CD4-positive, alpha-beta memory T cell (primary cell): ENCODE measurements at regions not wholly inside any gene's neighbourhood (a gene's known extent, or its start where the extent isn't known, plus 50 kb on each side); places are given as distances from the start of the nearest gene placed in this dataset.
"Not testable (repeated sequence)": the region's sequence is repeated elsewhere in the genome, so short reads cannot be mapped to it uniquely, and the experiment has no call there.

Experiments
- CTCF ChIA-PET: fragments of 350-600 bp; sonication (Branson Sonifier 250); formaldehyde crosslinking; loops from one replicate; lab custom pipeline; 2021; ENCODE audit warnings: inconsistent platforms; ENCODE audit not compliant: partially characterized antibody; lab: Charles Lee
- POLR2A ChIA-PET: fragments of 350-600 bp; sonication (Branson Sonifier 250); formaldehyde crosslinking; loops from one replicate; lab custom pipeline; 2021; ENCODE audit not compliant: partially characterized antibody; lab: Charles Lee
- DNase-seq, 5 donors: peaks; one replicate each; pipeline versions ENCODE4 v3.0.0 to v3.0.0-alpha.2; 2020 to 2022; ENCODE audit warnings: mixed read lengths in 1 of 5
- H3K27ac ChIP-seq: one replicate; pipeline ENCODE4 v1.7.0; 2013; ENCODE audit warnings: low read depth, low read length
- H3K27me3 ChIP-seq: 2 replicates; pipeline ENCODE4 v1.7.0; 2013; ENCODE audit warnings: mild to moderate bottlenecking, low read length, moderate library complexity; ENCODE audit not compliant: insufficient read depth
- H3K36me3 ChIP-seq: 2 replicates; pipeline ENCODE4 v1.7.0; 2013; ENCODE audit warnings: mild to moderate bottlenecking, low read length, moderate library complexity; ENCODE audit not compliant: insufficient read depth
- H3K4me1 ChIP-seq: 2 replicates; pipeline ENCODE4 v1.7.0; 2013; ENCODE audit warnings: mild to moderate bottlenecking, low read length, moderate library complexity; ENCODE audit not compliant: insufficient read depth
- H3K4me3 ChIP-seq, 2 donors: one replicate each; pipeline ENCODE4 v1.7.0; 2013; ENCODE audit warnings: low read length in 2 of 2, mild to moderate bottlenecking in 1 of 2
- H3K9me3 ChIP-seq, 2 donors: one replicate each; pipeline ENCODE4 v1.7.0; 2013; ENCODE audit warnings: low read length in 2 of 2, control low read depth in 1 of 2; ENCODE audit not compliant: control insufficient read depth in 1 of 2
- H3K27ac Mint-ChIP-seq, 7 donors: one replicate each; pipeline ENCODE4 v1.8.0; 2020 to 2021; ENCODE audit warnings: mixed read lengths in 7 of 7, mild to moderate bottlenecking in 6 of 7, inconsistent platforms in 3 of 7, moderate library complexity in 3 of 7
- H3K27me3 Mint-ChIP-seq, 2 donors: one replicate each; pipeline ENCODE4 v1.8.0; 2020 to 2021; ENCODE audit warnings: mixed read lengths in 2 of 2
- H3K36me3 Mint-ChIP-seq, 2 donors: one replicate each; pipeline ENCODE4 v1.8.0; 2020 to 2021; ENCODE audit warnings: mixed read lengths in 2 of 2, inconsistent platforms in 1 of 2, mild to moderate bottlenecking in 1 of 2
- H3K4me1 Mint-ChIP-seq, 4 donors: one replicate each; pipeline ENCODE4 v1.8.0; 2020 to 2021; ENCODE audit warnings: mixed read lengths in 4 of 4, mild to moderate bottlenecking in 1 of 4
- H3K4me3 Mint-ChIP-seq, 8 donors: one replicate each; pipeline ENCODE4 v1.8.0; 2020 to 2021; ENCODE audit warnings: mixed read lengths in 8 of 8, mild to moderate bottlenecking in 7 of 8, moderate library complexity in 6 of 8, inconsistent platforms in 3 of 8
- H3K9me3 Mint-ChIP-seq, 8 donors: one replicate each; pipeline ENCODE4 v1.8.0; 2020 to 2021; ENCODE audit warnings: mixed read lengths in 8 of 8, mild to moderate bottlenecking in 5 of 8, inconsistent platforms in 3 of 8, moderate library complexity in 1 of 8
- intact Hi-C: fragments of 100-400 bp; cut with micrococcal nuclease; formaldehyde crosslinking; loops from one replicate; pipeline ENCODE4 v1.15.1; 2023

DNA sequence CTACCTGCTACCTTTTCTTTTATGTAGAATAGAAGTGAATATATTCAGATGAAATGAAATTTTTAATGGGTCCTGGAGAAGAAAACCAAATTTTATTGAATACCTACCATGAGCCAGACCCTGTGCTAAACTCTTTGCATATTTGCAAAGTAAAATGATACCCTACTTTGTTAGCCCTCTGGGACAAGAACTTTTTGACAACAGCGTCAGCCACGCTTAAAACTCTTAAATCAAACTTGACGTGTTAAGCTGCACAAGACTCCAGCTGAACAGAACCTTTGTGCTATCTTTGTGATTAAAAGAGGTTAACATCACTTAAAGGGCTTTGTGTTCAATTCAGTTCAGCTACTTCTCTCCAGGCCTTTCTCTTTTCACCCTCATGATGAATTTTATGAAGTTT lies 316.5 kb downstream of the MEX3B start:
- peaks cover 0 to 9% (median 0%) of the 10 kb centered on the region in 8 donors for H3K9me3 Mint-ChIP-seq
- H3K4me3 ChIP-seq = no peak overlapping the region

DNA sequence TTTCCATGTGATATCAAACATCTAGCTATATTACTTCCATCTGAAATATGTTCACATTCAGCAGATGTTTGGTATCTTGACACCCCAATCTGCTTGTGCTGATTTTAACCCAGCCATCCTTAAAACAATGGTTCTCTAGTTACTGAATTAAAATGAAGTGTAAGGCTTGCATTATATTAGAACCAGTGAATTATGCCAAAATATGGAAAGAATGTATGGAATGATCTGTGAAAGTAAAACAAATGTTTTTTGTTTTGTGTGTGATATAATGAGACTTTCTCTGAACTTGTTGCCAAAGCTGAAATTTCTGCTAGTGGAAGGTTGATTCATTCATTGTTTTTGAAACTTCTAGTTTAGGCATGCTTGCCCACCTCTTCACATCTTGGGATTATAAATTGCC lies 317.1 kb downstream of the MEX3B start:
- POLR2A ChIA-PET = no interaction called here
- Mint-ChIP-seq H3K27ac (no peak overlapping the region), H3K9me3 (peaks cover 0 to 9% (median 0%) of the 10 kb centered on the region in 8 donors), H3K4me3 (no peak overlapping the region), H3K4me1 (no peaks in the 10 kb centered on the region), H3K27me3 (peaks cover 0 to 5% of the 10 kb centered on the region in 2 donors), H3K36me3 (no peaks in the 10 kb centered on the region)
- H3K27me3 ChIP-seq = no peaks in the 10 kb centered on the region
- intact Hi-C loops = no loop called here
- DNase-seq = no peak
- H3K27ac ChIP-seq = no peak overlapping the region
- no peaks in the 10 kb centered on the region for H3K36me3 ChIP-seq
- no peaks in the 10 kb centered on the region for H3K4me1 ChIP-seq
- H3K9me3 ChIP-seq = no peaks in the 10 kb centered on the region
- CTCF ChIA-PET = no interaction called here
- no peak overlapping the region for H3K4me3 ChIP-seq

More for the DNA sequence above, 316.5 kb downstream of the MEX3B start:
- Mint-ChIP-seq H3K27ac (no peak overlapping the region), H3K36me3 (no peaks in the 10 kb centered on the region), H3K4me3 (no peak overlapping the region), H3K27me3 (peaks cover 0 to 5% of the 10 kb centered on the region in 2 donors), H3K4me1 (no peaks in the 10 kb centered on the region)
- ChIA-PET CTCF (no interaction called here), POLR2A (no interaction called here)
- H3K4me1 ChIP-seq = no peaks in the 10 kb centered on the region
- intact Hi-C loops = no loop called here
- no peaks in the 10 kb centered on the region for H3K36me3 ChIP-seq
- no peaks in the 10 kb centered on the region for H3K9me3 ChIP-seq
- no peaks in the 10 kb centered on the region for H3K27me3 ChIP-seq
- DNase-seq = no peak
- H3K27ac ChIP-seq = no peak overlapping the region

DNA sequence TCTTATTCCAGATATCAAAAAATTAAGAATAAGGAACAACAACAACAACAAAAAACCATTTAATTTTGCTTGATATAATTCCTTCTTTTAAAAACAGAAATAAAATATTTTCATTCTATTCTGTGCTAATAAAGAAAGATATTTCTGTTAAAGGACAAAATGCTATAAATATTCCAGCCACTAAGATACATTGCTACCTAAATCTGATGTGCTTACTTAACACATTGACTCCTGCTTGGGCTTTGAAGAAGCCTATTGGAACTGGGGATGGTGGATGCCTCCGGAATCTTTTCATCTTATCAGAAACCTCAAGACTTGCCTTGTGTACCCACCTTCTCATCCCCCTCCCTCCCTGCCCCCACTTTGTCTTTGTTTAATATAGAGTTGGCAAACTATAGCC lies 320.2 kb downstream of the MEX3B start:
- Histone ChIP-seq H3K9me3 (no peaks in the 10 kb centered on the region), H3K4me1 (no peaks in the 10 kb centered on the region), H3K27ac (no peak overlapping the region), H3K27me3 (no peaks in the 10 kb centered on the region), H3K4me3 (no peak overlapping the region), H3K36me3 (no peaks in the 10 kb centered on the region)
- intact Hi-C loops = no loop called here
- ChIA-PET POLR2A (no interaction called here), CTCF (no interaction called here)
- Mint-ChIP-seq H3K4me1 (no peaks in the 10 kb centered on the region), H3K36me3 (no peaks in the 10 kb centered on the region), H3K4me3 (no peak overlapping the region), H3K27ac (no peak overlapping the region), H3K27me3 (peaks cover 0 to 5% of the 10 kb centered on the region in 2 donors), H3K9me3 (peaks cover 0 to 9% (median 3%) of the 10 kb centered on the region in 8 donors)
- no peak for DNase-seq

DNA sequence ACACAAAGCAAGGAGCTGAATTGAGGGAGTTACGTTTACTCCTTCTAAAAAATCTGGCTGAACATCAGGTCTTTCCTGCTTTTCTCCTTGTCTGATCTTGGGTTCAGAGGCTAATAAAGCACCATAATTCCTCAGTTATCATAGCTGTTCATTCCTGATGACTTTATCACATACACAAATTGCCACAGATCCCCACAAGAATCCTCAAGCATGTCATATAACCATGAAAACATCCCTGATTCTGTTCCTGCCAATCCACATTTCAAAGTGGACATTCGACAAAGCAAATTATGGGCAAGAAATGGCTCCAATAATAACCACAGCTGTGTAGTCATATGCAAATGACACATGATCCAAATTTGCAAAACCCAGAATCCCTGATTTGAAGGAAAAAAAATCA lies 321.3 kb downstream of the MEX3B start:
- intact Hi-C loops = no loop called here
- Histone ChIP-seq H3K36me3 (no peaks in the 10 kb centered on the region), H3K4me1 (no peaks in the 10 kb centered on the region), H3K9me3 (no peaks in the 10 kb centered on the region), H3K4me3 (no peak overlapping the region), H3K27ac (no peak overlapping the region), H3K27me3 (no peaks in the 10 kb centered on the region)
- no peaks in the 10 kb centered on the region for H3K4me1 Mint-ChIP-seq
- POLR2A ChIA-PET = no interaction called here
- H3K9me3 Mint-ChIP-seq = peaks cover 0 to 8% (median 2%) of the 10 kb centered on the region in 8 donors
- CTCF ChIA-PET = no interaction called here
- no peak overlapping the region for H3K27ac Mint-ChIP-seq
- no peaks in the 10 kb centered on the region for H3K36me3 Mint-ChIP-seq
- peaks cover 0 to 3% of the 10 kb centered on the region in 2 donors for H3K27me3 Mint-ChIP-seq
- no peak overlapping the region for H3K4me3 Mint-ChIP-seq
- DNase-seq = no peak

DNA sequence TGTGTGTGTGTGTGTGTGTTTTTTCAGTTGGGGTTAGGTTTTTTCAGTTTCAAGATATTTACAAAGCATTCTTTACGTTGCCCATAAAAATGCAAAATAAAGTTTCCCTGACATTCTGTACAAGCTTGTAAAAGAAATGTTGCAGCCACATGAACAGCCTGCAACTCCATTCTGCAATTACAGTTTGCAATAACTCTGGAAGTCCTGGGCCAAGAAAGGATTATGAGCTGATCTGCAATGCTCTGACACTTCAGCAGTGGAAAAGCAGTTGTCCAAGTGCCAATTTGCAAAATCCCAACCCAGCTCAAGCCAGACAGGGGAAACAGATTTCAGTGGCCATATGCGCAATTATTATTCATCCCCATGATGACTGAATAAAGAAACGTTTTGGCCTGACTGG lies 322.1 kb downstream of the MEX3B start:
- no peak for DNase-seq
- Mint-ChIP-seq H3K36me3 (no peaks in the 10 kb centered on the region), H3K4me1 (no peaks in the 10 kb centered on the region), H3K9me3 (peaks cover 0 to 8% (median 2%) of the 10 kb centered on the region in 8 donors), H3K4me3 (no peak overlapping the region), H3K27ac (no peak overlapping the region), H3K27me3 (peaks cover 0 to under 1% of the 10 kb centered on the region in 2 donors)
- intact Hi-C loops = no loop called here
- H3K27me3 ChIP-seq = no peaks in the 10 kb centered on the region
- H3K36me3 ChIP-seq = no peaks in the 10 kb centered on the region
- no peaks in the 10 kb centered on the region for H3K4me1 ChIP-seq
- no peak overlapping the region for H3K4me3 ChIP-seq
- H3K9me3 ChIP-seq = no peaks in the 10 kb centered on the region
- CTCF ChIA-PET = no interaction called here
- POLR2A ChIA-PET = no interaction called here
- no peak overlapping the region for H3K27ac ChIP-seq

DNA sequence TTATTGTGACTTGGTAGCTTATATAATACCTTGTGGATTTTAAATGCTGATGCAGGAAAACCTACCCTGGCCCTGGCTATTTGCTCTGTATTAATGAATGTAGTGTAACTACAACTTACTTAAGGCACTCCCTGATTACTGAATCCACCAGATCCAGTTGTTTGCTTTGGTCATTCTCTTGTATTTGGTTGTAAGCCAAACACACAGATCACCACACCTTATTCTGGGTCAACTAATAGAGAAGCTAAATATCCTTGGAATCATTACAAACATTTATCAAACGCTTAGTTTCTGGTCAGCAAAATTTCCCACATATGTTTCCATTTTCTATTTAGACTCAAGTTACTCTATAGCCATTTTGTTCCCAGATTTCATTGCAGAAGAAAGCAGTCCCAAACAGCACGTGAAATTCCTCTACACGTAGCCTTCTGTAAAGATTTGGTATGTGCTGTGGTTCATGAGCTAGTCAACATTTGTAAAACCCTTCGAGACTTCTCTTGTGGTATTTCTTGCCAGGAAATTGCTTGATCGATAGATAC lies 322.6 kb downstream of the MEX3B start:
- Histone ChIP-seq H3K36me3 (no peaks in the 10 kb centered on the region), H3K4me3 (no peak overlapping the region), H3K9me3 (no peaks in the 10 kb centered on the region), H3K27me3 (no peaks in the 10 kb centered on the region), H3K4me1 (no peaks in the 10 kb centered on the region), H3K27ac (no peak overlapping the region)
- H3K4me1 Mint-ChIP-seq = no peaks in the 10 kb centered on the region
- no peak overlapping the region for H3K4me3 Mint-ChIP-seq
- no peaks in the 10 kb centered on the region for H3K36me3 Mint-ChIP-seq
- no peak overlapping the region for H3K27ac Mint-ChIP-seq
- no peak for DNase-seq
- ChIA-PET POLR2A (no interaction called here), CTCF (no interaction called here)
- H3K27me3 Mint-ChIP-seq = peaks cover 2% of the 10 kb centered on the region in 2 donors
- peaks cover 0 to 8% (median 2%) of the 10 kb centered on the region in 8 donors for H3K9me3 Mint-ChIP-seq
- intact Hi-C loops = no loop called here

DNA sequence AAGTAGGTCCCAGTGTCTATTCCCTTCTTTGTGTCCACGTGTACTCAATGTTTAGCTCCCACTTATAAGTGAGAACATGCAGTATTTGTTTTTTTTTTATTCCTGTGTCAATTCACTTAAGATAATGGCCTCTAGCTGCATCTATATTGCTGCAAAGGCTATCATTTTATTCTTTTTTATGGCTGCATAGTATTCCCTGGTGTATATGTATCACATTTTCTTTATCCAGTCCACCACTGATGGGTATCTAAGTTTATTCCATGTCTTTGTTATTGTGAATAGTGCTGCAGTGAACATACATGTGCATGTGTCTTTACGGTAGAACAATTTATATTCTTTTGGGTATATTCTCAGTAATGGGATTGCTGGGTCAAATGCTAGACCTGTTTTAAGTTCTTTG lies 329.4 kb downstream of the MEX3B start:
- CTCF ChIA-PET = interaction anchor here (1.0 kb wide), 1 partner anchor 9 kb away, joined by 3 read pairs; no protein-coding TSS in a partner anchor
- H3K36me3 Mint-ChIP-seq, H3K4me3 ChIP-seq, POLR2A ChIA-PET, H3K27ac Mint-ChIP-seq, H3K9me3 ChIP-seq, intact Hi-C loops, H3K4me3 Mint-ChIP-seq, H3K27me3 ChIP-seq, H3K27me3 Mint-ChIP-seq, H3K4me1 Mint-ChIP-seq, DNase-seq, H3K36me3 ChIP-seq, H3K4me1 ChIP-seq, H3K27ac ChIP-seq: not testable (repeated sequence)
- H3K9me3 Mint-ChIP-seq = peaks cover 0 to 14% (median 3%) of the 10 kb centered on the region in 8 donors

DNA sequence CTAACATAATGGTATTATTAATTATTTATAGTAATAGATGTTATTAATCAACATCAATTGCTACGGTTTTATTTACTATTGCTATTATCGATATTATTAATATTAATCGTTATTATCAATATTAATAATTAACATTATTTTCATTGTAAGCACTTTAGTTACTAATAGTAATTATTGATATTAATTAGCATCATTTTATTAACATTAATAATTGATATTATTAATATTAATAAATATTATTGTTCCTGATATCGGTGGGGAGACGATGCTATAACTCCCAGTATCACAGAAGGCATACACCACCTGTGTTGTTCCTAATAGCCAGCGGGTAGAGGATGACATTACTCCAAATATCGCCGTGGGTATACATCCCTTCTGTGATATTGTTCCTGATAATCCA lies 335.5 kb downstream of the MEX3B start:
- intact Hi-C loops = no loop called here
- no peaks in the 10 kb centered on the region for H3K9me3 ChIP-seq
- H3K27me3 Mint-ChIP-seq = no peaks in the 10 kb centered on the region
- H3K4me3 Mint-ChIP-seq = no peak overlapping the region
- DNase-seq = no peak
- no peaks in the 10 kb centered on the region for H3K36me3 ChIP-seq
- ChIA-PET CTCF (no interaction called here), POLR2A (no interaction called here)
- no peaks in the 10 kb centered on the region for H3K4me1 ChIP-seq
- H3K36me3 Mint-ChIP-seq = no peaks in the 10 kb centered on the region
- H3K4me1 Mint-ChIP-seq = no peaks in the 10 kb centered on the region
- no peak overlapping the region for H3K27ac ChIP-seq
- no peak overlapping the region for H3K27ac Mint-ChIP-seq
- no peaks in the 10 kb centered on the region for H3K27me3 ChIP-seq
- H3K4me3 ChIP-seq = no peak overlapping the region
- peaks cover 0 to 4% (median 0%) of the 10 kb centered on the region in 8 donors for H3K9me3 Mint-ChIP-seq
